ENCODE measurements at regions not wholly inside any gene's neighbourhood (a gene's known extent, or its start where the extent isn't known, plus 50 kb on each side); places are given as distances from the start of the nearest gene placed in this dataset.
"Not testable (repeated sequence)": the region's sequence is repeated elsewhere in the genome, so short reads cannot be mapped to it uniquely, and the experiment has no call there.

DNA sequence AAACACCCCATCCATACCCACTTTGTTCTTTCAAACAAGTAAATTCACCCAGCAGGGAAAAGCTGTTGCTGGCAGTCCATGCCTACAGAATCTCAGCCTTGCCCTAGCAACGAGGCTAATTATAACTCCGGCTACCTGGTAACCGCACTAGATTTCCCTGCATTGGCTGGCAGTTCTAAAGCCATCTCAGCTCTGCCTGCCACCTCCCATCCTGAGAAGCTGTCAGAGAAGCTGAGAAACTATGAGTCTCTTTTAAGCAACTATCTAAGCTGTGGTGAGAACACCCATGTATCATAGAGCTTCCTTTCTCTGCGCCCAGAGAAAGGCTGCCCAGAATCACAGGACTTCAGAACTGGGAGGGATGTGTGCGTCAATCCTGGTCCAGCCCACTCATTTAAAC lies 126.5 kb upstream of the NBPF9 start:
- TF ChIP-seq POLR2A (IDR thresholded peaks at IDR 0.05; ENCODE audit: low read depth, low read length); JUN (IDR thresholded peaks at IDR 0.05; ENCODE audit: borderline replicate concordance, insufficient read depth, insufficient read length, low read depth); POLR2AphosphoS5 (IDR thresholded peaks at IDR 0.05; ENCODE audit: insufficient read depth, low read depth, low read length); FOS (IDR thresholded peaks at IDR 0.05; ENCODE audit: borderline replicate concordance, insufficient read depth, low read length): not testable (repeated sequence)
- TF ChIP-seq, protein P1, sequence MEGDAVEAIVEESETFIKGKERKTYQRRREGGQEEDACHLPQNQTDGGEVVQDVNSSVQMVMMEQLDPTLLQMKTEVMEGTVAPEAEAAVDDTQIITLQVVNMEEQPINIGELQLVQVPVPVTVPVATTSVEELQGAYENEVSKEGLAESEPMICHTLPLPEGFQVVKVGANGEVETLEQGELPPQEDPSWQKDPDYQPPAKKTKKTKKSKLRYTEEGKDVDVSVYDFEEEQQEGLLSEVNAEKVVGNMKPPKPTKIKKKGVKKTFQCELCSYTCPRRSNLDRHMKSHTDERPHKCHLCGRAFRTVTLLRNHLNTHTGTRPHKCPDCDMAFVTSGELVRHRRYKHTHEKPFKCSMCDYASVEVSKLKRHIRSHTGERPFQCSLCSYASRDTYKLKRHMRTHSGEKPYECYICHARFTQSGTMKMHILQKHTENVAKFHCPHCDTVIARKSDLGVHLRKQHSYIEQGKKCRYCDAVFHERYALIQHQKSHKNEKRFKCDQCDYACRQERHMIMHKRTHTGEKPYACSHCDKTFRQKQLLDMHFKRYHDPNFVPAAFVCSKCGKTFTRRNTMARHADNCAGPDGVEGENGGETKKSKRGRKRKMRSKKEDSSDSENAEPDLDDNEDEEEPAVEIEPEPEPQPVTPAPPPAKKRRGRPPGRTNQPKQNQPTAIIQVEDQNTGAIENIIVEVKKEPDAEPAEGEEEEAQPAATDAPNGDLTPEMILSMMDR (IDR thresholded peaks at IDR 0.05; ENCODE audit: extremely low read depth in 1 of 2, insufficient read depth in 1 of 2, low read depth in 1 of 2, low read length in 2 of 2): not testable (repeated sequence)
- TF ChIP-seq, protein P2, sequence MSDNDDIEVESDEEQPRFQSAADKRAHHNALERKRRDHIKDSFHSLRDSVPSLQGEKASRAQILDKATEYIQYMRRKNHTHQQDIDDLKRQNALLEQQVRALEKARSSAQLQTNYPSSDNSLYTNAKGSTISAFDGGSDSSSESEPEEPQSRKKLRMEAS (IDR thresholded peaks at IDR 0.05; ENCODE audit: insufficient read depth, insufficient read length): not testable (repeated sequence)

Data from endothelial cell of umbilical vein (primary cell).